ENCODE measurements at regions not wholly inside any gene's neighbourhood (a gene's known extent, or its start where the extent isn't known, plus 50 kb on each side); places are given as distances from the start of the nearest gene placed in this dataset.
A peak's percentile ranks its signal among the peaks of the same experiment; 100 is the strongest.

DNA sequence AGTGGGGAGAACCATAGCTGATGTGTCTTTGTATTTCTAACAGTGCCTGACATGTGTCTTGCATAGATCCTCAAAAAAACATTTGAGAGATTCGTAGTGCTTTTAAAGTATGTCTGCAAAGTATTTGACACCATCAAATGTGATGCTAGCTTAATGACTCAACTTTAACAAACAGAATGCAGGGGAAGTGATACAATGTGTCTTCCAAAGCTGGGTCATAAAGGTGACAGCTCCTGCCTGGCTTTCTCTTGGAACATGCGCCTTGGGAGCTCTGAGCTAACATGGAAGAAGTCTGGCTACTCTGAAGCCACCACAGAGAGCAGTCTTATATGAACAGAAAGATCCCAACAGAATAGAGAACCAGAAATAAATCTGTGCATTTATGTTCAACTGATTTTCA lies 78.2 kb downstream of the C1D start:
- H3K4me1 ChIP-seq (ENCODE audit: control insufficient read depth, extremely low read depth, insufficient read depth, low read length), result peaks cover 10% of the 10 kb centered on the region
- intact Hi-C loops (cut with micrococcal nuclease) (no loop called here), dilution Hi-C loops (cut with MboI; ENCODE audit: extremely low pct_ligation_motif_present, low sequenced_read_pairs) (no loop called here)
- no peaks in the 10 kb centered on the region for H3K9me3 ChIP-seq (replicated peaks; ENCODE audit: control insufficient read depth, insufficient read depth, low read length)
- POLR2A ChIA-PET, result interaction anchor here (0.6 kb wide), 1 partner anchor 90 kb away, joined by 4 read pairs; no protein-coding TSS in a partner anchor
- H3K79me2 ChIP-seq (ENCODE audit: control insufficient read depth, insufficient read depth, low read length), result no peaks in the 10 kb centered on the region
- DNase-seq (ENCODE audit: low read depth, low spot score) (peak; percentile 37), FAIRE-seq (peak; percentile 89)
- H4K20me1 ChIP-seq (replicated peaks; ENCODE audit: control insufficient read depth, extremely low read depth, insufficient read depth, low read length), result no peaks in the 10 kb centered on the region
- no TSS peak for BruUV-seq (replicated peaks)
- H2AFZ ChIP-seq (ENCODE audit: low read depth, low read length), result peak overlapping the region; percentile 64
- no peaks in the 10 kb centered on the region for H3K27me3 ChIP-seq (ENCODE audit: control insufficient read depth in 2 of 2, insufficient read depth in 2 of 2, low read length in 2 of 2)
- no peak overlapping the region for H3K27ac ChIP-seq (ENCODE audit: insufficient read depth, low read depth, low read length)
- TF ChIP-seq MYC (IDR thresholded peaks at IDR 0.05; ENCODE audit: low read depth, low read length), result no peak
- TF ChIP-seq, protein P1, sequence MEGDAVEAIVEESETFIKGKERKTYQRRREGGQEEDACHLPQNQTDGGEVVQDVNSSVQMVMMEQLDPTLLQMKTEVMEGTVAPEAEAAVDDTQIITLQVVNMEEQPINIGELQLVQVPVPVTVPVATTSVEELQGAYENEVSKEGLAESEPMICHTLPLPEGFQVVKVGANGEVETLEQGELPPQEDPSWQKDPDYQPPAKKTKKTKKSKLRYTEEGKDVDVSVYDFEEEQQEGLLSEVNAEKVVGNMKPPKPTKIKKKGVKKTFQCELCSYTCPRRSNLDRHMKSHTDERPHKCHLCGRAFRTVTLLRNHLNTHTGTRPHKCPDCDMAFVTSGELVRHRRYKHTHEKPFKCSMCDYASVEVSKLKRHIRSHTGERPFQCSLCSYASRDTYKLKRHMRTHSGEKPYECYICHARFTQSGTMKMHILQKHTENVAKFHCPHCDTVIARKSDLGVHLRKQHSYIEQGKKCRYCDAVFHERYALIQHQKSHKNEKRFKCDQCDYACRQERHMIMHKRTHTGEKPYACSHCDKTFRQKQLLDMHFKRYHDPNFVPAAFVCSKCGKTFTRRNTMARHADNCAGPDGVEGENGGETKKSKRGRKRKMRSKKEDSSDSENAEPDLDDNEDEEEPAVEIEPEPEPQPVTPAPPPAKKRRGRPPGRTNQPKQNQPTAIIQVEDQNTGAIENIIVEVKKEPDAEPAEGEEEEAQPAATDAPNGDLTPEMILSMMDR (IDR thresholded peaks at IDR 0.05; ENCODE audit: extremely low read depth in 1 of 2, insufficient read depth in 1 of 2, low read depth in 1 of 2, low read length in 2 of 2), result no peak
- no peak for TF ChIP-seq GATA2 (IDR thresholded peaks at IDR 0.05; ENCODE audit: insufficient read depth, insufficient read length, low read depth, low read length)
- peak; percentile 63 for TF ChIP-seq FOS (IDR thresholded peaks at IDR 0.05; ENCODE audit: borderline replicate concordance, insufficient read depth, low read length)
- no peak overlapping the region for H3K9ac ChIP-seq (replicated peaks; ENCODE audit: extremely low read depth, insufficient read depth, low read length)
- H3K4me3 ChIP-seq (replicated peaks in 1 of 3; ENCODE audit: insufficient read depth in 1 of 3, low read depth in 1 of 3, low read length in 3 of 3), result no peak overlapping the region
- H3K36me3 ChIP-seq (ENCODE audit: control insufficient read depth in 2 of 2, extremely low read depth in 1 of 2, insufficient read depth in 2 of 2, low read length in 2 of 2), result no peaks in the 10 kb centered on the region
- CTCF ChIA-PET, result interaction anchor here (0.9 to 1.9 kb wide), 4 partner anchors 13 to 138 kb away, joined by 3 to 12 read pairs (median 3); no protein-coding TSS in a partner anchor
- peak overlapping the region; percentile 13 for H3K4me2 ChIP-seq (ENCODE audit: insufficient read depth, low read length)
- H3K9me1 ChIP-seq (replicated peaks; ENCODE audit: control insufficient read depth, extremely low read depth, insufficient read depth, low read length), result no peaks in the 10 kb centered on the region

DNA sequence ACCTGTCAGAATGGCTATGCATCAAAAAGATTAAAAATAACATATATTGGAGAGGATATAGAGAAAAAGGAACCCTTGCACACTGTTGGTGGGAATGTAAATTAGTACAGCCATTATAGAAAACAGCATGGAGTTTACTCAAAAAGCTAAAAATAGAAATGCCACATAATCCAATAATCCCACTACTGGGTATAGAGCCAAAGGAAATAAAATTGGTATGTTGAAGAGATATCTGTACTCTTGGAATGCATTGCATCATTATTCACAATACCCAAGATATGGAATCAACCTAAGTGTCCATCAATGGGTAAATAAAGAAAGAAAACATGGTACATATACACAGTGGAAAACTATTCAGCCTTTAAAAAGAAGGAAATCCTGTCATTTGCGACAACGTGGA lies 77.2 kb downstream of the C1D start:
- POLR2A ChIA-PET, result no interaction called here
- CTCF ChIA-PET, result interaction anchor here (1.0 to 1.9 kb wide), 3 partner anchors 12 to 63 kb away, joined by 3 to 12 read pairs (median 4); no protein-coding TSS in a partner anchor
- Histone ChIP-seq H3K4me2 (ENCODE audit: insufficient read depth, low read length) (no peak overlapping the region), H3K9me1 (replicated peaks; ENCODE audit: control insufficient read depth, extremely low read depth, insufficient read depth, low read length) (no peaks in the 10 kb centered on the region), H3K9me3 (replicated peaks; ENCODE audit: control insufficient read depth, insufficient read depth, low read length) (no peaks in the 10 kb centered on the region), H3K27ac (ENCODE audit: insufficient read depth, low read depth, low read length) (no peak overlapping the region), H3K4me1 (ENCODE audit: control insufficient read depth, extremely low read depth, insufficient read depth, low read length) (peaks cover 10% of the 10 kb centered on the region), H3K4me3 (replicated peaks in 1 of 3; ENCODE audit: insufficient read depth in 1 of 3, low read depth in 1 of 3, low read length in 3 of 3) (no peak overlapping the region), H3K79me2 (ENCODE audit: control insufficient read depth, insufficient read depth, low read length) (no peaks in the 10 kb centered on the region), H3K36me3 (ENCODE audit: control insufficient read depth in 2 of 2, extremely low read depth in 1 of 2, insufficient read depth in 2 of 2, low read length in 2 of 2) (no peaks in the 10 kb centered on the region), H2AFZ (ENCODE audit: low read depth, low read length) (no peak overlapping the region), H4K20me1 (replicated peaks; ENCODE audit: control insufficient read depth, extremely low read depth, insufficient read depth, low read length) (no peaks in the 10 kb centered on the region), H3K27me3 (ENCODE audit: control insufficient read depth in 2 of 2, insufficient read depth in 2 of 2, low read length in 2 of 2) (no peaks in the 10 kb centered on the region), H3K9ac (replicated peaks; ENCODE audit: extremely low read depth, insufficient read depth, low read length) (no peak overlapping the region)
- dilution Hi-C loops (cut with MboI; ENCODE audit: extremely low pct_ligation_motif_present, low sequenced_read_pairs) (no loop called here), intact Hi-C loops (cut with micrococcal nuclease) (no loop called here)
- DNase-seq (ENCODE audit: low read depth, low spot score) (no peak), FAIRE-seq (no peak)
- no TSS peak for BruUV-seq (replicated peaks)
- TF ChIP-seq EZH2 (IDR thresholded peaks at IDR 0.05; ENCODE audit: borderline replicate concordance, low read depth, low read length, severe bottlenecking) (no peak), FOS (IDR thresholded peaks at IDR 0.05; ENCODE audit: borderline replicate concordance, insufficient read depth, low read length) (no peak), JUN (IDR thresholded peaks at IDR 0.05; ENCODE audit: borderline replicate concordance, insufficient read depth, insufficient read length, low read depth) (no peak), POLR2AphosphoS5 (IDR thresholded peaks at IDR 0.05; ENCODE audit: insufficient read depth, low read depth, low read length) (no peak), GATA2 (IDR thresholded peaks at IDR 0.05; ENCODE audit: insufficient read depth, insufficient read length, low read depth, low read length) (no peak), POLR2A (IDR thresholded peaks at IDR 0.05; ENCODE audit: low read depth, low read length) (no peak), MYC (IDR thresholded peaks at IDR 0.05; ENCODE audit: low read depth, low read length) (no peak)
- TF ChIP-seq, protein P1 (IDR thresholded peaks at IDR 0.05; ENCODE audit: extremely low read depth in 1 of 2, insufficient read depth in 1 of 2, low read depth in 1 of 2, low read length in 2 of 2), result no peak
- TF ChIP-seq, protein P2, sequence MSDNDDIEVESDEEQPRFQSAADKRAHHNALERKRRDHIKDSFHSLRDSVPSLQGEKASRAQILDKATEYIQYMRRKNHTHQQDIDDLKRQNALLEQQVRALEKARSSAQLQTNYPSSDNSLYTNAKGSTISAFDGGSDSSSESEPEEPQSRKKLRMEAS (IDR thresholded peaks at IDR 0.05; ENCODE audit: insufficient read depth, insufficient read length), result no peak
